ENCODE measurements at regions not wholly inside any gene's neighbourhood (a gene's known extent, or its start where the extent isn't known, plus 50 kb on each side); places are given as distances from the start of the nearest gene placed in this dataset.

DNA sequence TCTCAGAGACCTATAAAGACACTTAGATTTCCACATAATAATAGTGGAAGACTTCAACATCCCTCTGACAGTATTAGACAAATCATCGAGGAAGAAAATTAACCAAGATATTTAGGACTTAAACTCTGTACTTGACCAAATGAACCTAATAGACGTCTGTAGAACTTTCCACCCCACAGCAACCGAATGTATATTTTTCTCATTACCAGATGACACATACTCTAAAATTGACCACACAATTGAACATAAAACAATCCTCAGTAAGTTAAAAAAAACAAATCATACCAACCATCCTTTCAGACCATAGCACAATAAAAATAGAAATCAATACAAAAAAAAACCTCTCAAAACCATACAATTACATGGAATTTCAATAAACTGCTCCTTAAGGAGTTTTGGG is 201.0 kb downstream of the POSTN start:
- no peaks in the 10 kb centered on the region for H3K79me2 ChIP-seq (ENCODE audit: insufficient read depth, low read length)
- POLR2A ChIA-PET: no interaction called here
- H3K36me3 ChIP-seq (replicated peaks in 1 of 2; ENCODE audit: control insufficient read depth in 1 of 2, insufficient read depth in 2 of 2, low read length in 2 of 2): no peaks in the 10 kb centered on the region
- DNase-seq (ENCODE audit: low spot score): no peak
- H3K4me3 ChIP-seq (replicated peaks in 1 of 3; ENCODE audit: insufficient read depth in 1 of 3, low read depth in 2 of 3, low read length in 3 of 3): no peak overlapping the region
- ATAC-seq: no peak
- H3K27me3 ChIP-seq (ENCODE audit: control insufficient read depth in 1 of 2, insufficient read depth in 2 of 2, low read length in 2 of 2): no peaks in the 10 kb centered on the region
- no peaks in the 10 kb centered on the region for H3K4me1 ChIP-seq (ENCODE audit: insufficient read depth, low read length)
- no TSS peak for BruUV-seq (replicated peaks)
- TF ChIP-seq, protein P1, sequence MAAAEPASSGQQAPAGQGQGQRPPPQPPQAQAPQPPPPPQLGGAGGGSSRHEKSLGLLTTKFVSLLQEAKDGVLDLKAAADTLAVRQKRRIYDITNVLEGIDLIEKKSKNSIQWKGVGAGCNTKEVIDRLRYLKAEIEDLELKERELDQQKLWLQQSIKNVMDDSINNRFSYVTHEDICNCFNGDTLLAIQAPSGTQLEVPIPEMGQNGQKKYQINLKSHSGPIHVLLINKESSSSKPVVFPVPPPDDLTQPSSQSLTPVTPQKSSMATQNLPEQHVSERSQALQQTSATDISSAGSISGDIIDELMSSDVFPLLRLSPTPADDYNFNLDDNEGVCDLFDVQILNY (CRISPR knock-in tag; conservative IDR thresholded peaks at IDR 0.05): no peak
- no peak for TF ChIP-seq ZNF674 (CRISPR knock-in tag; IDR thresholded peaks at IDR 0.05; ENCODE audit: low read depth)
- no peak for TF ChIP-seq RFX3 (CRISPR knock-in tag; IDR thresholded peaks at IDR 0.05)
- TF ChIP-seq, protein P2, sequence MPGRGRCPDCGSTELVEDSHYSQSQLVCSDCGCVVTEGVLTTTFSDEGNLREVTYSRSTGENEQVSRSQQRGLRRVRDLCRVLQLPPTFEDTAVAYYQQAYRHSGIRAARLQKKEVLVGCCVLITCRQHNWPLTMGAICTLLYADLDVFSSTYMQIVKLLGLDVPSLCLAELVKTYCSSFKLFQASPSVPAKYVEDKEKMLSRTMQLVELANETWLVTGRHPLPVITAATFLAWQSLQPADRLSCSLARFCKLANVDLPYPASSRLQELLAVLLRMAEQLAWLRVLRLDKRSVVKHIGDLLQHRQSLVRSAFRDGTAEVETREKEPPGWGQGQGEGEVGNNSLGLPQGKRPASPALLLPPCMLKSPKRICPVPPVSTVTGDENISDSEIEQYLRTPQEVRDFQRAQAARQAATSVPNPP (CRISPR knock-in tag; IDR thresholded peaks at IDR 0.05): no peak
- H3K27ac ChIP-seq (ENCODE audit: extremely low read length, insufficient read depth, low read length): no peak overlapping the region
- H4K20me1 ChIP-seq (ENCODE audit: insufficient read depth, low read length): no peaks in the 10 kb centered on the region
- H2AFZ ChIP-seq (ENCODE audit: low read length): no peak overlapping the region
- CTCF ChIA-PET (ENCODE audit: low intra/inter-chr PET ratio, low total read pairs): no interaction called here
- in situ Hi-C loops (cut with HindIII; ENCODE audit: extremely low pct_ligation_motif_present, low pct_unique_long_range_greater_than_20kb): no loop called here
- no peak overlapping the region for H3K9ac ChIP-seq (ENCODE audit: insufficient read depth, low read depth, low read length)
- FAIRE-seq: no peak
- no peak overlapping the region for H3K4me2 ChIP-seq (ENCODE audit: low read depth, low read length)
- H3K9me3 ChIP-seq (ENCODE audit: low read length): no peaks in the 10 kb centered on the region
- intact Hi-C loops (cut with micrococcal nuclease; ENCODE audit: unreplicated experiment): no loop called here
- WGBS (ENCODE audit: low lambda C conversion rate): 0% methylated on average over 3 of the region's 3 CpGs

DNA sequence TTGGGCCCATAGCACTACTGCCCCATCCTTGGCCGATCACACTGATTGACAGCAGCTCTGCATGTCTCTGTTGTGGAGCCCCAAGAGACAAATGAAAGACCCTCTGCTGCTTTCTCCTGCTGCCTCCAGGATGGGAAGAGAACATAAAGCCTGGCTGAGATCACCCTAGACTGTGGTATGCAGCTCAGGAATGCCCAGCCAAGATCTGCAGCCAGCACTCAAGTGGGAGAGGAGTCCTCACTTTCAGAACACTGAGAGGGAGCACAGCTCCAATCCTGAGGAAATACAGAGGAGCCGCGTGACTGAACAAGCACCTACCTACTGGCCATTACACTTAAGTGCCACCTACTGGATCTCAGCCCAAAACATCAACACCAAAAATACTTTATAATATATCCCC is 203.0 kb downstream of the POSTN start:
- DNase-seq (ENCODE audit: low spot score): no peak
- H4K20me1 ChIP-seq (ENCODE audit: insufficient read depth, low read length): no peaks in the 10 kb centered on the region
- ChIA-PET CTCF (ENCODE audit: low intra/inter-chr PET ratio, low total read pairs) (no interaction called here), POLR2A (no interaction called here)
- H3K4me3 ChIP-seq (replicated peaks in 1 of 3; ENCODE audit: insufficient read depth in 1 of 3, low read depth in 2 of 3, low read length in 3 of 3): no peak overlapping the region
- no peak overlapping the region for H3K4me2 ChIP-seq (ENCODE audit: low read depth, low read length)
- WGBS (ENCODE audit: low lambda C conversion rate): 33% methylated on average over 3 of the region's 3 CpGs
- intact Hi-C loops (cut with micrococcal nuclease; ENCODE audit: unreplicated experiment): no loop called here
- no TSS peak for BruUV-seq (replicated peaks)
- in situ Hi-C loops (cut with HindIII; ENCODE audit: extremely low pct_ligation_motif_present, low pct_unique_long_range_greater_than_20kb): no loop called here
- no peak overlapping the region for H3K9ac ChIP-seq (ENCODE audit: insufficient read depth, low read depth, low read length)
- no peaks in the 10 kb centered on the region for H3K9me3 ChIP-seq (ENCODE audit: low read length)
- no peaks in the 10 kb centered on the region for H3K27me3 ChIP-seq (ENCODE audit: control insufficient read depth in 1 of 2, insufficient read depth in 2 of 2, low read length in 2 of 2)
- no peak overlapping the region for H3K27ac ChIP-seq (ENCODE audit: extremely low read length, insufficient read depth, low read length)
- no peaks in the 10 kb centered on the region for H3K36me3 ChIP-seq (replicated peaks in 1 of 2; ENCODE audit: control insufficient read depth in 1 of 2, insufficient read depth in 2 of 2, low read length in 2 of 2)
- no peak for FAIRE-seq
- no peaks in the 10 kb centered on the region for H3K4me1 ChIP-seq (ENCODE audit: insufficient read depth, low read length)
- H3K79me2 ChIP-seq (ENCODE audit: insufficient read depth, low read length): no peaks in the 10 kb centered on the region
- H2AFZ ChIP-seq (ENCODE audit: low read length): no peak overlapping the region
- no peak for ATAC-seq
- TF ChIP-seq KLF9 (CRISPR knock-in tag; IDR thresholded peaks at IDR 0.05; ENCODE audit: low read depth): no peak
- TF ChIP-seq, protein P3, sequence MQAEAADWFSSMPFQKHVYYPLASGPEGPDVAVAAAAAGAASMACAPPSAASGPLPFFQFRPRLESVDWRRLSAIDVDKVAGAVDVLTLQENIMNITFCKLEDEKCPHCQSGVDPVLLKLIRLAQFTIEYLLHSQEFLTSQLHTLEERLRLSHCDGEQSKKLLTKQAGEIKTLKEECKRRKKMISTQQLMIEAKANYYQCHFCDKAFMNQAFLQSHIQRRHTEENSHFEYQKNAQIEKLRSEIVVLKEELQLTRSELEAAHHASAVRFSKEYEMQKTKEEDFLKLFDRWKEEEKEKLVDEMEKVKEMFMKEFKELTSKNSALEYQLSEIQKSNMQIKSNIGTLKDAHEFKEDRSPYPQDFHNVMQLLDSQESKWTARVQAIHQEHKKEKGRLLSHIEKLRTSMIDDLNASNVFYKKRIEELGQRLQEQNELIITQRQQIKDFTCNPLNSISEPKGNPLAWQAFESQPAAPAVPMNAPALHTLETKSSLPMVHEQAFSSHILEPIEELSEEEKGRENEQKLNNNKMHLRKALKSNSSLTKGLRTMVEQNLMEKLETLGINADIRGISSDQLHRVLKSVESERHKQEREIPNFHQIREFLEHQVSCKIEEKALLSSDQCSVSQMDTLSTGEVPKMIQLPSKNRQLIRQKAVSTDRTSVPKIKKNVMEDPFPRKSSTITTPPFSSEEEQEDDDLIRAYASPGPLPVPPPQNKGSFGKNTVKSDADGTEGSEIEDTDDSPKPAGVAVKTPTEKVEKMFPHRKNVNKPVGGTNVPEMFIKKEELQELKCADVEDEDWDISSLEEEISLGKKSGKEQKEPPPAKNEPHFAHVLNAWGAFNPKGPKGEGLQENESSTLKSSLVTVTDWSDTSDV (CRISPR knock-in tag; IDR thresholded peaks at IDR 0.05): no peak
- no peak for TF ChIP-seq PHF5A (CRISPR knock-in tag; IDR thresholded peaks at IDR 0.05; ENCODE audit: low read depth, unreplicated experiment)
- no peak for TF ChIP-seq ZNF446 (CRISPR knock-in tag; IDR thresholded peaks at IDR 0.05)
- no peak for TF ChIP-seq ZNF772 (CRISPR knock-in tag; IDR thresholded peaks at IDR 0.05)
- TF ChIP-seq ZNF20 (CRISPR knock-in tag; IDR thresholded peaks at IDR 0.05): no peak
- no peak for TF ChIP-seq FOXC1 (CRISPR knock-in tag; IDR thresholded peaks at IDR 0.05; ENCODE audit: borderline replicate concordance)
- TF ChIP-seq ZNF672 (CRISPR knock-in tag; IDR thresholded peaks at IDR 0.05): no peak
- TF ChIP-seq, protein P4, sequence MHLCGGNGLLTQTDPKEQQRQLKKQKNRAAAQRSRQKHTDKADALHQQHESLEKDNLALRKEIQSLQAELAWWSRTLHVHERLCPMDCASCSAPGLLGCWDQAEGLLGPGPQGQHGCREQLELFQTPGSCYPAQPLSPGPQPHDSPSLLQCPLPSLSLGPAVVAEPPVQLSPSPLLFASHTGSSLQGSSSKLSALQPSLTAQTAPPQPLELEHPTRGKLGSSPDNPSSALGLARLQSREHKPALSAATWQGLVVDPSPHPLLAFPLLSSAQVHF (CRISPR knock-in tag; IDR thresholded peaks at IDR 0.05): no peak
- TF ChIP-seq FOXP1 (IDR thresholded peaks at IDR 0.05): no peak
- no peak for TF ChIP-seq FOXP1 (CRISPR knock-in tag; IDR thresholded peaks at IDR 0.05)
- no peak for TF ChIP-seq CAMTA2 (CRISPR knock-in tag; IDR thresholded peaks at IDR 0.05; ENCODE audit: borderline replicate concordance)

Data from HepG2 (cell line).